HG02885 (cell line): ENCODE measurements at regions not wholly inside any gene's neighbourhood (a gene's known extent, or its start where the extent isn't known, plus 50 kb on each side); places are given as distances from the start of the nearest gene placed in this dataset.

Source experiments
- ATAC-seq: cut with Tn5 transposase; IDR thresholded peaks from one replicate; pipeline ENCODE4 v1.9.1; 2021; ENCODE audit warnings: mild to moderate bottlenecking; ENCODE audit not compliant: unreplicated experiment, poor library complexity

- no peak for ATAC-seq
These were observed 141.9 kb downstream of the SLIT2 start for GRCh38 chr4:20393486-20394100.

DNA sequence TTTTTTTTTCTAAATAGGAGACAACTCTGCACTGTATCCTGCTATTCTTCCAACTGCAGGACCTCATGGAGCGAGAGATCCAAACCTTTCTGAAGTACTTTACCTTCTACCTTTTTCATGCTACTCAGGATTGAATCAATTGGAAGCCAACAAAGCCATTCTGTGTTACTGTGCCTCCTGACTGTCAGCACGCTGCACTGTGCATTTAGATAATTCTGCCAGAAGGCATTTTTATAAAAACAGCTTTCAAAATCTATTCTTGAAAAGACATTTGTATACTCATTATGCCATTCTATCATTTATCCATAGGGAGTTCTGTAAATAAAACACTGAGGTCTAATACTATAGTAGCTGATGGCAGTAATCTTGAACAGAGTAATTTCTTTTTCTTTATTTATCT lies 142.8 kb downstream of the SLIT2 start:
- ATAC-seq, result no peak

DNA sequence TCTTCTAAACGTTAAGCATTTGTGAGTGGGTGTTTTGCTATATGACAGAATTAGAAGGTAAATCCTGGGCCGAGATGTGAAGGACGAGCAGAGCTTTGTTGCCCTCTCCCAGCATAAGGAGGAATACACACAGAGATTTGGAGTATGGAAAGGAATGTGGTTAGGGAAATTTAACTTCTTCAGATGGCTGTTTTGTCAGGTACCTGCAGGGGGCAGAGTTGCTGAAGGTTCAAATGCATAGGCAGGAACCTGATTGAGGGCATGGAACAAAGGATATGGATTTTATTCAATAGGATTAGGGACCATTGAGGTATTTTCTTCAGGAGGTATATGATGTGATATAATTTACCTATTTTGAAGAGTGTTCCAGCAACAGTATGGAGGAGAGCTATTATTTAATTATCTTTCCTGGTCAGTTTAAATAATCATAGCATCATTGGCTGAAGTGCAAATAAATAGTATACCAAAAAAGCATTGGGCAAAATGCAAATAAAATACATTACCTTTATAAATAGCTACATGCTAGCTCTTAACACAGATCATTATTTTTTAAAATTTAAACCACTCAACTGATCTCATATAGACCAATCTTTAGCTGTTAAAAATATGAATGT lies 143.6 kb downstream of the SLIT2 start:
- ATAC-seq, result peak; percentile 88

DNA sequence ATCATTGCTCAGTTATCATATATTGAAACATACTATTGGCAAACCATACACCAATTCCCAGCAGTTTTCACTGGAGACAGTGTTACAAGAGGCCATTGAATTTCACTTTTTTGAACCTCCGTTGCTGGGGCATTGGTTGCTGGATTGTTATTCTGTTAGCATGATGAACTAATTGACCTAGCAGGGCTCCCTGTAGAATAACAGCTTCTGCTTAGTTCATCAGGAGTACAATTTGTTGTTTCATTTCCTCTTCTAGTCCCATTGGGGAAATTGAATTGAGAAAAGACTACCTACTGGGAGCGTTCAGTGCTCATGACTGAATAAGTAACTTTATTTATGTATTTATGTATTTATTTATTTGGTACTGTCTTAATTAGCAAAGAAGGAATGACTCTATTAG lies 151.6 kb downstream of the SLIT2 start:
- ATAC-seq, result peak; percentile 76

DNA sequence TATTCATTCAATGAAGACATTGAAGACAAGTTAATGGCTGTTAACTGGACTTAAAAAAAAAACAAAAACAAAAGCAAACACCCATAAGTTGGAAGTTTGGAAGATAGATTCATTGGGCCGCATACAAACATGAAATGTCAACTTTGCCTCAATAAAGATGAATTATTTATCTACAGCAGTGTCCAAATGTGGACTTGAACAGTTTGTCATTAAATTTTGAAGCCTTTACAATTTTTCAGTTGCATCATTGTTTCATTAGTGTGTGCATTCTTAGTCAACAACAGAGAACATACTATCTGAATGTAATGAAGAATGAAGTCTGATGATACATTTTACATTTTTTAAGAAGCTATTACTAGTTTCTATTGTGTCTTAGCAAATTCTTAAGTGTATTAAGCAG lies 152.1 kb downstream of the SLIT2 start:
- ATAC-seq, result no peak

- no peak for ATAC-seq
These were observed 156.9 kb downstream of the SLIT2 start for GRCh38 chr4:20408611-20409010.

GRCh38 chr4:20412072-20412471 lies 160.4 kb downstream of the SLIT2 start:
- no peak for ATAC-seq

- no peak for ATAC-seq
These were observed 165.1 kb downstream of the SLIT2 start for GRCh38 chr4:20416800-20417199.

GRCh38 chr4:20418861-20419451 lies 167.3 kb downstream of the SLIT2 start:
- ATAC-seq, result peak; percentile 98

DNA sequence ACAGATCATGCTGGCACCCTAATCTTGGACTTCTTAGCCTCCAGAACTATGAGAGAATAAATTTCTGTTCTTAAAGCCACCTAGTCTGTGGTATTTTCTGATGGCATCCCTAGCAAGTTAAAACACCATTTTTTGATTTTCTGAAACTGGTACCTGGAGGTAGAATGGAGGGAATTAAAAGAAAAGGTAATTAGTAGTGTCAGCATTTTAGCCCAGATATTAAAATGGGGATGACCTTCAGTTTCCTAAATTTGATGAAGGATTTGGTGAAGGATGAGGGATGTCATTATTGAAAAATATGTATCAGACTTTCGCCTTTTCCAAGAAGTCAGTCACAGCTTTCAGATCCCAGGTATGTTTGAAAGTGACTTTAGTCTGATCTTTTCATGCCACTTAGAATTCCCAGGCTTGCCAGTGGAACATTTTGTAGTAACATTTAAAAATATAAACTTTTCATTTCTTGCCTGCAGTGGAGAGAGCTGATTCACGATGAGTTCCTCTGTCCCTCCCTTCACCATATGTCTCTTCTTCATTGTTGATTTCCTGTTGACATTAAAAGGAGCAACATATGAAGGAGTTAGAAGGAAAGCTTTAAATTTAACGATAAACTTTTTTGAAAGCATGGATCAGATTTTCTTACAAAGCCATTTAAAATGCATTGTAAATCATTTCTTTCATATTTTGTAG lies 169.4 kb downstream of the SLIT2 start:
- ATAC-seq, result no peak

DNA sequence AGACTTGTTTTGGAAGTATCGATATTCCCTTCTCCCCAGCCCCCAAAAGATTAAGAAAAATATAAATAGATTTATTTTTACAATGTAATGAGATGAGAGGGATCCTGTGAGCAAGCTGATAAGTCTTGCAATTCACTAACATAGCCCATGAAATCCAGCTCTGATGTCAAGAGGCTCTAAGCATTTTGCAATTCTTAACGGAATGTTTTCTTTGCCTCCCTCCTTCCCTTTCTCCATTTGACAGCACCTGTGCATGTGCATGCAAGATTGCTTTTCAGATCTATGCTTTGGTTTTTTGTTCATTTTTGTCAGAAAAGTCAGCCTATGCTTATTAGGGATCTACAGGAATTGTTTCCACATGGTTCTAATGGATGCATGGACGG lies 169.9 kb downstream of the SLIT2 start:
- ATAC-seq, result no peak

GRCh38 chr4:20422398-20422797 lies 170.7 kb downstream of the SLIT2 start:
- peak; percentile 71 for ATAC-seq

- no peak for ATAC-seq
These were observed 171.7 kb downstream of the SLIT2 start for GRCh38 chr4:20423420-20423819.

- no peak for ATAC-seq
These were observed 174.3 kb downstream of the SLIT2 start for GRCh38 chr4:20426028-20426427.

- ATAC-seq, result no peak
These were observed 176.9 kb downstream of the SLIT2 start for GRCh38 chr4:20428436-20429160.

DNA sequence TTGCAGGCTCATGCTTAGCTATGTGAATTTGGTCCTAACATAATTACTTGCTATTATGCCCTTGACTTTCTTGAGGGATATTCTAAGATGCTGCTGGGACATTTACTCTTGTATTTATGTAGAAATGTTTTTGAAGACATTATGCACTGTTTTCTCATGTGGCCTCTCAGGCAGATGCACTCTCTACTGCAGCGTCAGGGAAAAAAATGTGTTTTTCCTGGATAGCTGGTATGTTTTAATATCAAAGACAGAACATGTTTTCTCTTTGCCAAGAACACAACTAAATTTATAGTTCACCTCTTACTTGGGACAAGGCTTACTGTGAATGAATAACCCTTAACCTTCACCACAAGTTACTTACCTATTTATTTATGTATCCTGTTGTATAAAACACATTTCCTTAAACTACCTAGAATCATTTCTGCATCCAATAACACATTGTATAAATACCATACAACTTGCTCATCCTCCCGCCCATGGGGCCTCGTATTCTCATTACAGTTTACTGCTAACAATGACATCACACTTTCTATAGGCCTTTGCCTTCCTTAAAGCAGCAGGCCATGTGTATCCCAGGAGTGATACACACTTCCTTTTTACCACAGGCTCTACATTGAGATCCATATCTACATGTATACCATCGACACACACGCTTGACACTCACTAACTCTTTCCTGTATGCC lies 178.7 kb downstream of the SLIT2 start:
- no peak for ATAC-seq

- no peak for ATAC-seq
These were observed 179.8 kb downstream of the SLIT2 start for GRCh38 chr4:20431543-20431951.

DNA sequence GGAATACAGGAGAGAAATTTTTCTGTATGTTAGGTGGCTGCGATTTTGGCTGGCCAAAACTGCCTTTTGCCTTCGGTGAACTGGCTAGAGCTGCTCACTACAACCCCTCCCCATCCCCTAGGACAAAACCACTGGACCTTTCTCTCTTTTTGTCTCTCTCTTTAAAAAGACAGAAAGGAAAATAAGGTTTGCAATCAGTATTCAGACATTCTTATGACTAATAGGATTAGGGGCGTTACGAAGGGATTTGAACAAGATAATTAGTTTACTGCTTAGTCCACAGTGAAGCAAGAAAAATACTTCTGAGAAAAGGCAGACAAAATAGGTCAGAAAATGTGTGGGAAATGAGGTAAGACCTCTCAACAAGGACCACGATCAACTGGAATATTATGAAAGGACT lies 180.4 kb downstream of the SLIT2 start:
- no peak for ATAC-seq

GRCh38 chr4:20433097-20433705 lies 181.5 kb downstream of the SLIT2 start:
- no peak for ATAC-seq

- no peak for ATAC-seq
These were observed 188.5 kb downstream of the SLIT2 start for GRCh38 chr4:20440170-20440569.
